CD14-positive monocyte (primary cell): ENCODE measurements at regions not wholly inside any gene's neighbourhood (a gene's known extent, or its start where the extent isn't known, plus 50 kb on each side); places are given as distances from the start of the nearest gene placed in this dataset.

Source experiments
- DNase-seq, 3 donors: peaks; one replicate each; pipeline ENCODE4 v3.0.0-alpha.2; 2011 to 2022
- H2AFZ ChIP-seq: 2 replicates; pipeline ENCODE4 v1.6.0; 2012; ENCODE audit warnings: mild to moderate bottlenecking, low read depth, low read length, inconsistent platforms; ENCODE audit not compliant: insufficient read depth, poor library complexity, severe bottlenecking
- H3K27ac ChIP-seq, 2 donors: 1 replicate in 1 of 2; 2 replicates in 1 of 2; pipeline ENCODE4 v1.5.1; 2012 to 2013; ENCODE audit warnings: low read length in 2 of 2, control low read depth in 1 of 2, inconsistent platforms in 1 of 2, low read depth in 1 of 2, mild to moderate bottlenecking in 1 of 2
- H3K27me3 ChIP-seq, 2 donors: one replicate each; pipeline versions ENCODE4 v1.6.0 to v1.6.1; 2011 to 2013; ENCODE audit warnings: low read length in 2 of 2; ENCODE audit not compliant: control insufficient read depth in 2 of 2, insufficient read depth in 2 of 2
- H3K36me3 ChIP-seq, 2 donors: replicated peaks in 1 of 2; 1 replicate in 1 of 2; 2 replicates in 1 of 2; pipeline versions ENCODE4 v1.5.1 to v1.6.1; 2012 to 2013; ENCODE audit warnings: low read length in 2 of 2, control low read depth in 1 of 2, inconsistent platforms in 1 of 2, mild to moderate bottlenecking in 1 of 2; ENCODE audit not compliant: insufficient read depth in 2 of 2, control insufficient read depth in 1 of 2
- H3K4me1 ChIP-seq, 2 donors: 1 replicate in 1 of 2; 2 replicates in 1 of 2; pipeline versions ENCODE4 v1.5.1 to v1.6.1; 2012 to 2013; ENCODE audit warnings: low read length in 2 of 2, control low read depth in 1 of 2, inconsistent platforms in 1 of 2, mild to moderate bottlenecking in 1 of 2, moderate library complexity in 1 of 2; ENCODE audit not compliant: insufficient read depth in 2 of 2, control insufficient read depth in 1 of 2
- H3K4me2 ChIP-seq: replicated peaks from 2 replicates; pipeline ENCODE3; 2012; ENCODE audit warnings: low read length, moderate library complexity, mild to moderate bottlenecking; ENCODE audit not compliant: poor library complexity, severe bottlenecking; ENCODE audit errors: extremely low read depth
- H3K4me3 ChIP-seq, 3 experiments: fragments of 200-600 bp in 1 of 3; sonication (generic) in 1 of 3; replicated peaks in 1 of 3; 1 replicate in 2 of 3; 2 replicates in 1 of 3; pipeline ENCODE4 v1.5.1; 2011 to 2013; ENCODE audit warnings: low read length in 3 of 3, mild to moderate bottlenecking in 3 of 3, control low read depth in 2 of 3, low read depth in 2 of 3, inconsistent platforms in 1 of 3, moderate library complexity in 1 of 3
- H3K79me2 ChIP-seq: 2 replicates; pipeline ENCODE4 v1.6.0; 2012; ENCODE audit warnings: mild to moderate bottlenecking, control low read depth, inconsistent platforms, low read length, moderate library complexity; ENCODE audit not compliant: insufficient read depth
- H3K9ac ChIP-seq: 2 replicates; pipeline ENCODE4 v1.6.0; 2017; ENCODE audit warnings: low read length, mild to moderate bottlenecking; ENCODE audit not compliant: insufficient read depth, poor library complexity, severe bottlenecking
- H3K9me3 ChIP-seq, 2 donors: replicated peaks in 1 of 2; 1 replicate in 1 of 2; 2 replicates in 1 of 2; pipeline versions ENCODE4 v1.5.1 to v1.6.1; 2012 to 2013; ENCODE audit warnings: low read length in 2 of 2, control low read depth in 1 of 2; ENCODE audit not compliant: control insufficient read depth in 1 of 2, insufficient read depth in 1 of 2
- H4K20me1 ChIP-seq: 2 replicates; pipeline ENCODE4 v1.6.0; 2012; ENCODE audit warnings: mild to moderate bottlenecking, low read length, control low read depth, moderate library complexity; ENCODE audit not compliant: insufficient read depth
- H3K27ac Mint-ChIP-seq, 7 donors: one replicate each; pipeline ENCODE4 v1.8.0; 2020; ENCODE audit warnings: mild to moderate bottlenecking in 7 of 7, mixed read lengths in 7 of 7, moderate library complexity in 6 of 7, inconsistent platforms in 2 of 7
- H3K27me3 Mint-ChIP-seq, 3 donors: one replicate each; pipeline ENCODE4 v1.8.0; 2021 to 2022; ENCODE audit warnings: low read depth in 3 of 3, mild to moderate bottlenecking in 3 of 3, mixed read lengths in 3 of 3, moderate library complexity in 3 of 3, inconsistent platforms in 1 of 3
- H3K36me3 Mint-ChIP-seq, 2 donors: one replicate each; pipeline ENCODE4 v1.8.0; 2020; ENCODE audit warnings: mixed read lengths in 2 of 2, inconsistent platforms in 1 of 2, mild to moderate bottlenecking in 1 of 2
- H3K4me1 Mint-ChIP-seq: one replicate; pipeline ENCODE4 v1.8.0; 2020; ENCODE audit warnings: mild to moderate bottlenecking, mixed read lengths
- H3K4me3 Mint-ChIP-seq, 2 donors: one replicate each; pipeline ENCODE4 v1.8.0; 2020; ENCODE audit warnings: mild to moderate bottlenecking in 2 of 2, mixed read lengths in 2 of 2, moderate library complexity in 1 of 2
- H3K9me3 Mint-ChIP-seq, 7 donors: one replicate each; pipeline ENCODE4 v1.8.0; 2020 to 2022; ENCODE audit warnings: mixed read lengths in 7 of 7, mild to moderate bottlenecking in 6 of 7, moderate library complexity in 6 of 7, inconsistent platforms in 2 of 7
- CTCF ChIP-seq: fragments of 200-600 bp; IDR thresholded peaks from one replicate; pipeline ENCODE4 v1.8.0; 2022; ENCODE audit warnings: antibody characterized with exemption, mild to moderate bottlenecking
- WGBS: methylation state at CpG from one replicate; pipeline ENCODE4 v1.1.5; 2013; ENCODE audit warnings: missing lambda C conversion rate; ENCODE audit not compliant: insufficient coverage; 5-methylcytosine and 5-hydroxymethylcytosine counted together
- intact Hi-C, 2 donors: fragments of 100-400 bp; cut with micrococcal nuclease; formaldehyde crosslinking; loops; one replicate each; pipeline versions ENCODE4 v1.15.0 to v1.15.1; 2023

- Mint-ChIP-seq H3K27me3 (peaks cover 0 to 2% (median 0%) of the 10 kb centered on the region in 3 donors), H3K9me3 (peaks cover 0 to 6% (median 1%) of the 10 kb centered on the region in 7 donors), H3K4me3 (no peak overlapping the region), H3K36me3 (no peaks in the 10 kb centered on the region), H3K27ac (no peak overlapping the region), H3K4me1 (peaks cover 10% of the 10 kb centered on the region)
- no peak overlapping the region for H3K9ac ChIP-seq
- H3K27me3 ChIP-seq = no peaks in the 10 kb centered on the region
- DNase-seq = no peak
- H3K36me3 ChIP-seq = no peaks in the 10 kb centered on the region
- H3K4me3 ChIP-seq = no peak overlapping the region
- no peak overlapping the region for H3K27ac ChIP-seq
- H3K79me2 ChIP-seq = no peaks in the 10 kb centered on the region
- H3K9me3 ChIP-seq = no peaks in the 10 kb centered on the region
- peaks cover 0 to 7% of the 10 kb centered on the region in 2 donors for H3K4me1 ChIP-seq
- H4K20me1 ChIP-seq = no peaks in the 10 kb centered on the region
- intact Hi-C loops = no loop called here
- no CpG with 5 or more reads among the region's 2 CpGs for WGBS
- no peak overlapping the region for H3K4me2 ChIP-seq
- no peak overlapping the region for H2AFZ ChIP-seq
- no peak for TF ChIP-seq CTCF
Measured at GRCh38 chr12:22797701-22798100, 172.7 kb downstream of the ETNK1 start.

GRCh38 chr12:22798116-22798515, 173.1 kb downstream of the ETNK1 start:
- H3K27me3 Mint-ChIP-seq = peaks cover 0 to 2% (median 0%) of the 10 kb centered on the region in 3 donors
- no peak for TF ChIP-seq CTCF
- no peak overlapping the region for H3K4me3 Mint-ChIP-seq
- no peaks in the 10 kb centered on the region for H3K36me3 Mint-ChIP-seq
- no peaks in the 10 kb centered on the region for H3K36me3 ChIP-seq
- no peaks in the 10 kb centered on the region for H3K79me2 ChIP-seq
- no peak overlapping the region for H2AFZ ChIP-seq
- H3K9me3 ChIP-seq = no peaks in the 10 kb centered on the region
- no peak overlapping the region for H3K4me2 ChIP-seq
- peaks cover 0 to 7% of the 10 kb centered on the region in 2 donors for H3K4me1 ChIP-seq
- intact Hi-C loops = no loop called here
- H3K4me1 Mint-ChIP-seq = peaks cover 10% of the 10 kb centered on the region
- no peak overlapping the region for H3K27ac ChIP-seq
- H4K20me1 ChIP-seq = no peaks in the 10 kb centered on the region
- no peak overlapping the region for H3K27ac Mint-ChIP-seq
- no peak overlapping the region for H3K9ac ChIP-seq
- no peaks in the 10 kb centered on the region for H3K27me3 ChIP-seq
- peaks cover 0 to 6% (median 1%) of the 10 kb centered on the region in 7 donors for H3K9me3 Mint-ChIP-seq
- no peak overlapping the region for H3K4me3 ChIP-seq
- no CpG with 5 or more reads among the region's 3 CpGs for WGBS
- no peak for DNase-seq
